Esophagus muscularis mucosa (tissue), 4 donors: ENCODE measurements at regions not wholly inside any gene's neighbourhood (a gene's known extent, or its start where the extent isn't known, plus 50 kb on each side); places are given as distances from the start of the nearest gene placed in this dataset.
"Not testable (repeated sequence)": the region's sequence is repeated elsewhere in the genome, so short reads cannot be mapped to it uniquely, and the experiment has no call there.

Experiments
- DNase-seq: peaks from one replicate; pipeline ENCODE4 v3.0.0-alpha.2; 2017; ENCODE audit errors: extremely low spot score
- H3K27ac ChIP-seq, 4 donors: fragments of 200-600 bp; sonication (generic); replicated peaks in 1 of 4; 1 replicate in 3 of 4; 2 replicates in 1 of 4; pipeline ENCODE4 v1.5.1; 2016 to 2019; ENCODE audit warnings: mild to moderate bottlenecking in 1 of 4
- H3K27me3 ChIP-seq, 4 donors: fragments of 200-600 bp; sonication (generic); one replicate each; pipeline versions ENCODE4 v1.5.1 to v1.6.0; 2016 to 2019
- H3K36me3 ChIP-seq, 4 donors: fragments of 200-600 bp; sonication (generic); one replicate each; pipeline ENCODE4 v1.5.1; 2016 to 2019
- H3K4me1 ChIP-seq, 4 donors: fragments of 200-600 bp; sonication (generic); one replicate each; pipeline ENCODE4 v1.5.1; 2016 to 2019
- H3K4me3 ChIP-seq, 4 donors: fragments of 200-600 bp; sonication (generic); 1 replicate in 2 of 4; 2 replicates in 2 of 4; pipeline ENCODE4 v1.5.1; 2016 to 2019; ENCODE audit warnings: mild to moderate bottlenecking in 4 of 4, moderate library complexity in 1 of 4
- H3K9me3 ChIP-seq, 4 donors: fragments of 200-600 bp; sonication (generic); 1 replicate in 3 of 4; 2 replicates in 1 of 4; pipeline ENCODE4 v1.5.1; 2016 to 2019
- CTCF ChIP-seq, 3 experiments: fragments of 200-600 bp in 2 of 3; fragments of 450-650 bp in 1 of 3; sonication (generic) in 2 of 3; IDR thresholded peaks; one replicate each; pipeline ENCODE4 v1.5.1; 2017 to 2019; ENCODE audit warnings: antibody characterized with exemption in 3 of 3, mild to moderate bottlenecking in 2 of 3, moderate library complexity in 1 of 3
- EP300 ChIP-seq: sonication (generic); formaldehyde crosslinking; IDR thresholded peaks from one replicate; pipeline ENCODE4 v1.6.1; 2017; ENCODE audit warnings: antibody characterized with exemption
- POLR2A ChIP-seq: fragments of 450-650 bp; IDR thresholded peaks from one replicate; pipeline ENCODE4 v1.6.1; 2017; ENCODE audit warnings: antibody characterized with exemption, moderate library complexity, mild to moderate bottlenecking, low read depth
- POLR2AphosphoS5 ChIP-seq, 2 donors: sonication (generic); formaldehyde crosslinking; IDR thresholded peaks; one replicate each; pipeline ENCODE4 v1.6.1; 2017; ENCODE audit warnings: antibody characterized with exemption in 2 of 2
- WGBS: methylation state at CpG from one replicate; pipeline ENCODE4 v1.1.5; 2018; 5-methylcytosine and 5-hydroxymethylcytosine counted together
- intact Hi-C: fragments of 100-400 bp; cut with DNase I; formaldehyde crosslinking; loops from one replicate; pipeline ENCODE4 v1.15.1; 2023

- Histone ChIP-seq H3K36me3 (no peaks in the 10 kb centered on the region), H3K4me3 (no peak overlapping the region), H3K27me3 (no peaks in the 10 kb centered on the region), H3K9me3 (no peaks in the 10 kb centered on the region), H3K27ac (no peak overlapping the region), H3K4me1 (no peaks in the 10 kb centered on the region)
- no peak for DNase-seq
- intact Hi-C loops, result no loop called here
- TF ChIP-seq CTCF (IDR thresholded peaks at IDR 0.05) (no peak), EP300 (no peak), POLR2A (no peak), POLR2AphosphoS5 (IDR thresholded peaks at IDR 0.05) (no peak)
- 67% methylated on average over 1 of the region's 1 CpG for WGBS
Observed at GRCh38 chr3:90080988-90081387, 973.6 kb downstream of the EPHA3 start.

GRCh38 chr3:90086297-90086696, 978.9 kb downstream of the EPHA3 start:
- H3K27me3 ChIP-seq, H3K36me3 ChIP-seq, DNase-seq, H3K27ac ChIP-seq, intact Hi-C loops, H3K4me3 ChIP-seq, H3K9me3 ChIP-seq, H3K4me1 ChIP-seq: not testable (repeated sequence)
- WGBS, result 89% methylated on average over 8 of the region's 8 CpGs

- Histone ChIP-seq H3K4me3 (no peak overlapping the region), H3K4me1 (peaks cover 0 to 14% (median 1%) of the 10 kb centered on the region in 4 donors), H3K27ac (no peak overlapping the region), H3K9me3 (no peaks in the 10 kb centered on the region), H3K27me3 (no peaks in the 10 kb centered on the region), H3K36me3 (no peaks in the 10 kb centered on the region)
- DNase-seq, result no peak
- WGBS, result 90% methylated on average over 2 of the region's 2 CpGs
- TF ChIP-seq POLR2AphosphoS5 (IDR thresholded peaks at IDR 0.05) (no peak), POLR2A (no peak), EP300 (no peak), CTCF (IDR thresholded peaks at IDR 0.05) (no peak)
- intact Hi-C loops, result no loop called here
Observed at GRCh38 chr3:90087703-90088102, 980.3 kb downstream of the EPHA3 start.

GRCh38 chr3:90091549-90091948, 984.1 kb downstream of the EPHA3 start:
- Histone ChIP-seq H3K4me3 (no peak overlapping the region), H3K4me1 (peaks cover 0 to 14% (median 1%) of the 10 kb centered on the region in 4 donors), H3K9me3 (no peaks in the 10 kb centered on the region), H3K36me3 (no peaks in the 10 kb centered on the region), H3K27ac (no peak overlapping the region), H3K27me3 (no peaks in the 10 kb centered on the region)
- WGBS, result 25% methylated on average over 2 of the region's 2 CpGs
- intact Hi-C loops, result loop anchor here (5.0 kb wide), 1 partner anchor 1889 kb away; no protein-coding TSS in a partner anchor
- DNase-seq, result no peak
- TF ChIP-seq POLR2A (no peak), CTCF (IDR thresholded peaks at IDR 0.05) (peak; percentile 47 to 59 (median 50)), POLR2AphosphoS5 (IDR thresholded peaks at IDR 0.05) (no peak)

- H3K27ac ChIP-seq, result no peak overlapping the region
- H3K4me3 ChIP-seq, result no peak overlapping the region
- peaks cover 0 to 14% (median 1%) of the 10 kb centered on the region in 4 donors for H3K4me1 ChIP-seq
- no peaks in the 10 kb centered on the region for H3K27me3 ChIP-seq
- no peaks in the 10 kb centered on the region for H3K9me3 ChIP-seq
- intact Hi-C loops, result loop anchor here (5.0 kb wide), 1 partner anchor 1891 kb away; no protein-coding TSS in a partner anchor
- no peak for DNase-seq
- no peaks in the 10 kb centered on the region for H3K36me3 ChIP-seq
- 65% methylated on average over 1 of the region's 1 CpG for WGBS
- no peak for TF ChIP-seq EP300
- TF ChIP-seq POLR2AphosphoS5 (IDR thresholded peaks at IDR 0.05), result no peak
- peak; percentile 30 to 56 (median 41) for TF ChIP-seq CTCF (IDR thresholded peaks at IDR 0.05)
Observed at GRCh38 chr3:90092994-90093393, 985.6 kb downstream of the EPHA3 start.
